H1 (cell line): ENCODE measurements at regions not wholly inside any gene's neighbourhood (a gene's known extent, or its start where the extent isn't known, plus 50 kb on each side); places are given as distances from the start of the nearest gene placed in this dataset.

Source experiments
- ATF3 ChIP-seq: IDR thresholded peaks from 2 replicates; pipeline ENCODE4 v1.6.1; 2011; ENCODE audit warnings: low read depth, mild to moderate bottlenecking, low read length; ENCODE audit not compliant: insufficient read depth
- CHD7 ChIP-seq: fragments of 300-600 bp; sonication (generic); IDR thresholded peaks from 2 replicates; pipeline ENCODE4 v1.7.1; 2012; ENCODE audit warnings: low read length, moderate library complexity, mild to moderate bottlenecking, inconsistent platforms; ENCODE audit not compliant: insufficient replicate concordance
- CREB1 ChIP-seq: IDR thresholded peaks from 2 replicates; pipeline ENCODE4 v1.6.1; 2012; ENCODE audit warnings: inconsistent platforms
- GABPA ChIP-seq: IDR thresholded peaks from 2 replicates; pipeline ENCODE4 v1.6.1; 2011; ENCODE audit warnings: mild to moderate bottlenecking, low read length, moderate library complexity, borderline replicate concordance; ENCODE audit not compliant: insufficient read depth
- JUN ChIP-seq: IDR thresholded peaks from 2 replicates; pipeline ENCODE4 v1.6.1; 2011; ENCODE audit warnings: low read depth, mild to moderate bottlenecking, improper control_type of control experiment, low read length
- RBBP5 ChIP-seq: IDR thresholded peaks from 2 replicates; pipeline ENCODE4 v1.7.1; 2012; ENCODE audit warnings: low read depth, mild to moderate bottlenecking, inconsistent platforms, low read length, moderate library complexity, borderline replicate concordance
- SAP30 ChIP-seq: fragments of 300-600 bp; sonication (generic); IDR thresholded peaks from 2 replicates; pipeline ENCODE4 v1.7.1; 2012; ENCODE audit warnings: low read length, moderate library complexity, mild to moderate bottlenecking, inconsistent platforms; ENCODE audit not compliant: insufficient read depth, insufficient replicate concordance
- SIX5 ChIP-seq: IDR thresholded peaks from 2 replicates; pipeline ENCODE4 v1.6.1; 2011; ENCODE audit warnings: mild to moderate bottlenecking, low read depth, low read length
- TCF12 ChIP-seq: IDR thresholded peaks from 2 replicates; pipeline ENCODE4 v1.6.1; 2011; ENCODE audit warnings: low read depth, mild to moderate bottlenecking, low read length

- TF ChIP-seq ATF3 (no peak), RBBP5 (no peak), SAP30 (no peak), GABPA (no peak), SIX5 (no peak), JUN (no peak), CHD7 (no peak), CREB1 (no peak), TCF12 (no peak)
- TF ChIP-seq, all 59 proteins: peak for 0
Measured at GRCh38 chr22:49241174-49241851, 586.4 kb downstream of the BRD1 start (continued).
